HepG2 (cell line): ENCODE measurements at regions not wholly inside any gene's neighbourhood (a gene's known extent, or its start where the extent isn't known, plus 50 kb on each side); places are given as distances from the start of the nearest gene placed in this dataset.

Experiments
- ATAC-seq: fragments of 200-7000 bp; cut with Tn5 transposase; 3 replicates; pipeline ENCODE4 v1.9.1; 2020; ENCODE audit warnings: mild to moderate bottlenecking, moderate library complexity
- BruUV-seq: library from RNA; stranded (reverse); fragments of 400-500 nt; replicated peaks from 2 replicates; lab custom pipeline; 2021; lab: Mats Ljungman, UMichigan
- CTCF ChIA-PET: fragments of 300-600 bp; formaldehyde crosslinking; extraction: SDS; loops from one replicate; lab custom pipeline; 2021; ENCODE audit warnings: low total read pairs, inconsistent platforms, low intra/inter-chr PET ratio; lab: Yijun Ruan, JAX
- POLR2A ChIA-PET: fragments of 350-600 bp; sonication (Branson Sonifier 250); formaldehyde crosslinking; loops from one replicate; lab custom pipeline; 2020; ENCODE audit warnings: antibody characterized with exemption, inconsistent platforms; lab: Yijun Ruan, JAX
- DNase-seq: peaks from one replicate; pipeline ENCODE4 v3.0.0-alpha.2; 2015; ENCODE audit warnings: low spot score
- FAIRE-seq: peaks from 3 replicates; lab custom pipeline; 2011; peaks lifted over from hg19 to GRCh38; lab: Jason Lieb, UNC
- H2AFZ ChIP-seq: one replicate; pipeline ENCODE4 v1.6.1; 2011; ENCODE audit warnings: low read length, inconsistent platforms
- H3K27ac ChIP-seq: fragments of 300-600 bp; 3 replicates; pipeline ENCODE4 v1.8.0; 2011; ENCODE audit warnings: mixed run types, mild to moderate bottlenecking, mixed read lengths, low read length, inconsistent platforms; ENCODE audit not compliant: insufficient read depth; ENCODE audit errors: extremely low read length
- H3K27me3 ChIP-seq, 2 experiments: fragments of 200-600 bp in 1 of 2; 2 replicates in 1 of 2; 3 replicates in 1 of 2; pipeline versions ENCODE4 v1.6.0 to v1.8.0; 2011; ENCODE audit warnings: low read length in 2 of 2, mild to moderate bottlenecking in 2 of 2, moderate library complexity in 2 of 2, inconsistent platforms in 1 of 2; ENCODE audit not compliant: insufficient read depth in 2 of 2, control insufficient read depth in 1 of 2
- H3K36me3 ChIP-seq, 2 experiments: fragments of 200-600 bp in 1 of 2; replicated peaks in 1 of 2; 2 replicates in 1 of 2; 3 replicates in 1 of 2; pipeline versions ENCODE4 v1.5.1 to v1.8.0; 2011; ENCODE audit warnings: low read length in 2 of 2, inconsistent platforms in 1 of 2; ENCODE audit not compliant: insufficient read depth in 2 of 2, control insufficient read depth in 1 of 2
- H3K4me1 ChIP-seq: 2 replicates; pipeline ENCODE4 v1.5.1; 2012; ENCODE audit warnings: low read length, inconsistent platforms; ENCODE audit not compliant: insufficient read depth
- H3K4me2 ChIP-seq: 2 replicates; pipeline ENCODE4 v1.6.0; 2011; ENCODE audit warnings: low read depth, low read length, inconsistent platforms
- H3K4me3 ChIP-seq, 3 experiments: fragments of 200-600 bp in 1 of 3; sonication (generic), shearing (Covaris generic) in 1 of 3; replicated peaks in 1 of 3; 2 replicates each; pipeline ENCODE4 v1.5.1; 2011 to 2016; ENCODE audit warnings: low read length in 3 of 3, inconsistent platforms in 2 of 3, low read depth in 2 of 3, mild to moderate bottlenecking in 2 of 3, control low read depth in 1 of 3, mixed read lengths in 1 of 3; ENCODE audit not compliant: insufficient read depth in 1 of 3
- H3K79me2 ChIP-seq: one replicate; pipeline ENCODE4 v1.6.1; 2011; ENCODE audit warnings: low read length, inconsistent platforms; ENCODE audit not compliant: insufficient read depth
- H3K9ac ChIP-seq: 2 replicates; pipeline ENCODE4 v1.6.0; 2011; ENCODE audit warnings: mild to moderate bottlenecking, low read depth, low read length, inconsistent platforms; ENCODE audit not compliant: insufficient read depth
- H3K9me3 ChIP-seq: 2 replicates; pipeline ENCODE4 v1.5.1; 2012; ENCODE audit warnings: mild to moderate bottlenecking, low read length
- H4K20me1 ChIP-seq: 2 replicates; pipeline ENCODE4 v1.6.0; 2011; ENCODE audit warnings: inconsistent platforms, mild to moderate bottlenecking, low read length, moderate library complexity; ENCODE audit not compliant: insufficient read depth
- GZF1 ChIP-seq: sonication (generic); formaldehyde crosslinking; IDR thresholded peaks from 2 replicates; pipeline ENCODE4 v1.5.1; 2020; ENCODE audit warnings: mild to moderate bottlenecking, missing genetic modification reagents
- MED8 ChIP-seq: sonication (generic); formaldehyde crosslinking; IDR thresholded peaks from 2 replicates; pipeline ENCODE4 v1.8.1; 2023; ENCODE audit warnings: mild to moderate bottlenecking, missing genetic modification reagents; ENCODE audit not compliant: insufficient replicate concordance
- MTF1 ChIP-seq: sonication (generic); formaldehyde crosslinking; IDR thresholded peaks from 2 replicates; pipeline ENCODE4 v1.5.0; 2020; ENCODE audit warnings: missing genetic modification reagents
- PAX8 ChIP-seq: sonication (generic); formaldehyde crosslinking; IDR thresholded peaks from 2 replicates; pipeline ENCODE4 v1.8.0; 2022; ENCODE audit warnings: mild to moderate bottlenecking, missing genetic modification reagents, borderline replicate concordance
- SPEN ChIP-seq: sonication (generic); formaldehyde crosslinking; IDR thresholded peaks from 2 replicates; pipeline ENCODE4 v1.5.1; 2020; ENCODE audit warnings: low read depth, mild to moderate bottlenecking, missing genetic modification reagents
- TAF1 ChIP-seq: sonication (generic); formaldehyde crosslinking; IDR thresholded peaks from 2 replicates; pipeline ENCODE4 v1.4.0; 2020; ENCODE audit warnings: missing genetic modification reagents
- ZBTB20 ChIP-seq: sonication (generic); formaldehyde crosslinking; IDR thresholded peaks from 2 replicates; pipeline ENCODE4 v1.8.1; 2023; ENCODE audit warnings: missing genetic modification reagents, low read depth, mild to moderate bottlenecking, borderline replicate concordance
- ZNF225 ChIP-seq: sonication (generic); formaldehyde crosslinking; IDR thresholded peaks from 2 replicates; pipeline ENCODE4 v1.4.0; 2020; ENCODE audit warnings: mild to moderate bottlenecking, missing genetic modification reagents
- ZNF275 ChIP-seq: sonication (generic); formaldehyde crosslinking; IDR thresholded peaks from 2 replicates; pipeline ENCODE4 v1.8.0; 2022; ENCODE audit warnings: missing genetic modification reagents, mild to moderate bottlenecking, inconsistent platforms, borderline replicate concordance
- ZNF335 ChIP-seq: sonication (generic); formaldehyde crosslinking; IDR thresholded peaks from 2 replicates; pipeline ENCODE4 v1.4.0; 2020; ENCODE audit warnings: missing genetic modification reagents
- ZNF546 ChIP-seq: sonication (generic); formaldehyde crosslinking; conservative IDR thresholded peaks from 2 replicates; pipeline ENCODE4 v1.8.1; 2023; ENCODE audit warnings: mild to moderate bottlenecking, missing genetic modification reagents
- ZNF75D ChIP-seq: sonication (generic); formaldehyde crosslinking; IDR thresholded peaks from 2 replicates; pipeline ENCODE4 v1.8.1; 2023; ENCODE audit warnings: missing genetic modification reagents, mild to moderate bottlenecking, borderline replicate concordance
- WGBS: methylation state at CpG from one replicate; pipeline ENCODE4 v1.1.6; 2017; ENCODE audit warnings: low lambda C conversion rate; 5-methylcytosine and 5-hydroxymethylcytosine counted together
- in situ Hi-C: cut with HindIII; loops from 2 replicates; pipeline ENCODE4 v1.10.0; 2017; ENCODE audit warnings: low pct_unique_long_range_greater_than_20kb; ENCODE audit not compliant: extremely low pct_ligation_motif_present
- intact Hi-C: fragments of 100-400 bp; cut with micrococcal nuclease; formaldehyde crosslinking; loops from one replicate; pipeline ENCODE4 v1.10.0; 2022; ENCODE audit not compliant: unreplicated experiment

GRCh38 chr3:152620395-152620794 is 214.5 kb upstream of the P2RY1 start:
- Histone ChIP-seq H3K4me2 (no peak overlapping the region), H3K36me3 (no peaks in the 10 kb centered on the region), H3K27me3 (no peaks in the 10 kb centered on the region), H3K9me3 (no peaks in the 10 kb centered on the region), H3K4me3 (no peak overlapping the region), H3K9ac (no peak overlapping the region), H3K27ac (no peak overlapping the region), H3K4me1 (no peaks in the 10 kb centered on the region), H4K20me1 (no peaks in the 10 kb centered on the region), H2AFZ (no peak overlapping the region), H3K79me2 (no peaks in the 10 kb centered on the region)
- in situ Hi-C loops (no loop called here), intact Hi-C loops (no loop called here)
- ChIA-PET POLR2A (no interaction called here), CTCF (no interaction called here)
- no TSS peak for BruUV-seq
- no peak for FAIRE-seq
- DNase-seq = no peak
- WGBS = 3% methylated on average over 3 of the region's 3 CpGs
- TF ChIP-seq ZNF75D (CRISPR knock-in tag) = no peak
- no peak for TF ChIP-seq TAF1 (CRISPR knock-in tag)
- TF ChIP-seq ZNF225 (CRISPR knock-in tag) = no peak
- TF ChIP-seq ZNF546 (CRISPR knock-in tag) = no peak
- no peak for TF ChIP-seq MTF1 (CRISPR knock-in tag)
- TF ChIP-seq ZNF335 (CRISPR knock-in tag) = no peak
- TF ChIP-seq MED8 (CRISPR knock-in tag) = no peak
- TF ChIP-seq ZBTB20 (CRISPR knock-in tag) = no peak
- TF ChIP-seq ZNF275 = no peak
- TF ChIP-seq GZF1 (CRISPR knock-in tag) = no peak
- no peak for TF ChIP-seq SPEN (CRISPR knock-in tag)
- no peak for TF ChIP-seq PAX8 (CRISPR knock-in tag)
- no peak for ATAC-seq
